Heart left ventricle (tissue), 13 donors: ENCODE measurements at regions not wholly inside any gene's neighbourhood (a gene's known extent, or its start where the extent isn't known, plus 50 kb on each side); places are given as distances from the start of the nearest gene placed in this dataset.
"Not testable (repeated sequence)": the region's sequence is repeated elsewhere in the genome, so short reads cannot be mapped to it uniquely, and the experiment has no call there.

Source experiments
- POLR2A ChIP-seq, 2 donors: fragments of 450-650 bp; IDR thresholded peaks; one replicate each; pipeline ENCODE4 v1.6.1; 2017; ENCODE audit warnings: antibody characterized with exemption in 2 of 2, mild to moderate bottlenecking in 2 of 2, moderate library complexity in 2 of 2
- TF ChIP-seq, protein P1 (sequence below), 12 donors: fragments of 200-600 bp; sonication (generic) in 4 of 12; IDR thresholded peaks; one replicate each; pipeline versions ENCODE4 v1.5.0 to v1.8.0; 2018 to 2022; ENCODE audit warnings: antibody characterized with exemption in 12 of 12, mild to moderate bottlenecking in 5 of 12
- donor health status: ischemic (EF 13 %, LVEDD 7.1; RV severe dilation, severe dysfunction).
- donor health status: DM: no; HTN: yes; CAD: no.
- donor health status: DM: no; HTN: no; CAD: no.
- donor health status: ischemic (EF 25% LVEDD 6.9; RV normal size, moderate dysfunction).
- donor health status: ischemic (EF 25% LVEDD 5.7; RV mildly dilated, moderate dysfunction).
- donor health status: ischemic (EF 35%, LVEDD 5.7; RV mildly dilated, moderate dysfunction).
- donor health status: nonischemic (EF 11% LVEDD 7.7; RV severe dilation, severe dysfunction).
- donor health status: DM: yes; HTN: yes; CAD: no.
- donor health status: PGD.
- donor health status: ischemic (EF 29% LVEDD 5.4; RV normal size, mild dysfunction).
- donor health status: nonischemic (EF 23%, LVEDD 6.1; RV moderate dilation, normal function).

- TF ChIP-seq, protein P1, sequence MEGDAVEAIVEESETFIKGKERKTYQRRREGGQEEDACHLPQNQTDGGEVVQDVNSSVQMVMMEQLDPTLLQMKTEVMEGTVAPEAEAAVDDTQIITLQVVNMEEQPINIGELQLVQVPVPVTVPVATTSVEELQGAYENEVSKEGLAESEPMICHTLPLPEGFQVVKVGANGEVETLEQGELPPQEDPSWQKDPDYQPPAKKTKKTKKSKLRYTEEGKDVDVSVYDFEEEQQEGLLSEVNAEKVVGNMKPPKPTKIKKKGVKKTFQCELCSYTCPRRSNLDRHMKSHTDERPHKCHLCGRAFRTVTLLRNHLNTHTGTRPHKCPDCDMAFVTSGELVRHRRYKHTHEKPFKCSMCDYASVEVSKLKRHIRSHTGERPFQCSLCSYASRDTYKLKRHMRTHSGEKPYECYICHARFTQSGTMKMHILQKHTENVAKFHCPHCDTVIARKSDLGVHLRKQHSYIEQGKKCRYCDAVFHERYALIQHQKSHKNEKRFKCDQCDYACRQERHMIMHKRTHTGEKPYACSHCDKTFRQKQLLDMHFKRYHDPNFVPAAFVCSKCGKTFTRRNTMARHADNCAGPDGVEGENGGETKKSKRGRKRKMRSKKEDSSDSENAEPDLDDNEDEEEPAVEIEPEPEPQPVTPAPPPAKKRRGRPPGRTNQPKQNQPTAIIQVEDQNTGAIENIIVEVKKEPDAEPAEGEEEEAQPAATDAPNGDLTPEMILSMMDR (IDR thresholded peaks at IDR 0.05), result not testable (repeated sequence)
- TF ChIP-seq POLR2A (IDR thresholded peaks at IDR 0.05), result not testable (repeated sequence)
Measured at GRCh38 chrX:92333194-92333593, 554.0 kb downstream of the PCDH11X start.
